HEK293 (cell line): ENCODE measurements at regions not wholly inside any gene's neighbourhood (a gene's known extent, or its start where the extent isn't known, plus 50 kb on each side); places are given as distances from the start of the nearest gene placed in this dataset.

Experiments used
- CTCF ChIA-PET: fragments of 350-600 bp; formaldehyde crosslinking; extraction: SDS; loops from one replicate; lab custom pipeline; 2021; ENCODE audit warnings: antibody characterized with exemption; lab: Yijun Ruan, JAX
- POLR2A ChIA-PET: fragments of 300-600 bp; formaldehyde crosslinking; extraction: SDS; loops from one replicate; lab custom pipeline; 2020; ENCODE audit warnings: antibody characterized with exemption, inconsistent platforms; lab: Yijun Ruan, JAX
- H3K27ac ChIP-seq: fragments of 200-500 bp; sonication (Bioruptor generic); 2 replicates; pipeline ENCODE4 v1.5.1; 2014; ENCODE audit warnings: low read depth, low read length, control low read depth, inconsistent platforms; ENCODE audit errors: extremely low read depth
- H3K36me3 ChIP-seq, 2 experiments: fragments of 200-500 bp in 1 of 2; sonication (Bioruptor generic) in 1 of 2; 1 replicate in 1 of 2; 2 replicates in 1 of 2; pipeline ENCODE4 v1.5.1; 2014 to 2017; ENCODE audit warnings: inconsistent platforms in 2 of 2, low read length in 2 of 2; ENCODE audit not compliant: control insufficient read depth in 2 of 2, insufficient read depth in 1 of 2
- H3K4me1 ChIP-seq: fragments of 200-500 bp; sonication (Bioruptor generic); 2 replicates; pipeline ENCODE4 v1.5.1; 2014; ENCODE audit warnings: mild to moderate bottlenecking, low read length, inconsistent platforms; ENCODE audit not compliant: control insufficient read depth, insufficient read depth
- H3K4me3 ChIP-seq: 2 replicates; pipeline ENCODE4 v1.5.1; 2011; ENCODE audit warnings: low read depth, mild to moderate bottlenecking, control low read depth, low read length, moderate library complexity
- H3K9me3 ChIP-seq: fragments of 200-500 bp; sonication (Bioruptor generic); 2 replicates; pipeline ENCODE4 v1.5.1; 2014; ENCODE audit warnings: low read depth, low read length, inconsistent platforms; ENCODE audit not compliant: control insufficient read depth, insufficient read depth
- ATF2 ChIP-seq: fragments of 450-650 bp; formaldehyde crosslinking; IDR thresholded peaks from 2 replicates; pipeline ENCODE4 v1.5.1; 2016; ENCODE audit warnings: missing biosample characterization, missing genetic modification characterization, low read depth
- INSM2 ChIP-seq: fragments of 450-650 bp; formaldehyde crosslinking; IDR thresholded peaks from 2 replicates; pipeline ENCODE4 v1.5.1; 2016; ENCODE audit warnings: missing biosample characterization, missing genetic modification characterization
- TSHZ1 ChIP-seq: fragments of 450-650 bp; formaldehyde crosslinking; IDR thresholded peaks from 2 replicates; pipeline ENCODE4 v1.5.1; 2016; ENCODE audit warnings: missing biosample characterization, missing genetic modification characterization, borderline replicate concordance
- ZBTB17 ChIP-seq: fragments of 450-650 bp; formaldehyde crosslinking; IDR thresholded peaks from 2 replicates; pipeline ENCODE4 v1.5.1; 2016; ENCODE audit warnings: missing biosample characterization, missing genetic modification characterization
- ZFP69B ChIP-seq: fragments of 450-650 bp; formaldehyde crosslinking; IDR thresholded peaks from 2 replicates; pipeline ENCODE4 v1.5.1; 2016; ENCODE audit warnings: missing biosample characterization, missing genetic modification characterization
- ZNF133 ChIP-seq: fragments of 450-650 bp; formaldehyde crosslinking; IDR thresholded peaks from 2 replicates; pipeline ENCODE4 v1.5.1; 2016; ENCODE audit warnings: missing biosample characterization, missing genetic modification characterization
- ZNF202 ChIP-seq: fragments of 450-650 bp; formaldehyde crosslinking; IDR thresholded peaks from 2 replicates; pipeline ENCODE4 v1.5.1; 2016; ENCODE audit warnings: missing biosample characterization, missing genetic modification characterization, borderline replicate concordance
- ZNF311 ChIP-seq: fragments of 450-650 bp; formaldehyde crosslinking; IDR thresholded peaks from 2 replicates; pipeline ENCODE4 v1.5.1; 2017; ENCODE audit warnings: missing biosample characterization, missing genetic modification characterization, borderline replicate concordance
- ZNF513 ChIP-seq: fragments of 450-650 bp; IDR thresholded peaks from 2 replicates; pipeline ENCODE4 v1.5.1; 2018; ENCODE audit warnings: missing biosample characterization, missing genetic modification characterization
- ZNF560 ChIP-seq: fragments of 450-650 bp; formaldehyde crosslinking; IDR thresholded peaks from 2 replicates; pipeline ENCODE4 v1.5.1; 2017; ENCODE audit warnings: missing biosample characterization, missing genetic modification characterization, borderline replicate concordance
- ZNF561 ChIP-seq: fragments of 450-650 bp; IDR thresholded peaks from 2 replicates; pipeline ENCODE4 v1.5.1; 2018; ENCODE audit warnings: missing biosample characterization, missing genetic modification characterization, borderline replicate concordance
- ZNF639 ChIP-seq: fragments of 450-650 bp; formaldehyde crosslinking; IDR thresholded peaks from 2 replicates; pipeline ENCODE4 v1.5.1; 2016; ENCODE audit warnings: missing biosample characterization, missing genetic modification characterization
- ZNF701 ChIP-seq: fragments of 450-650 bp; formaldehyde crosslinking; IDR thresholded peaks from 2 replicates; pipeline ENCODE4 v1.5.1; 2016; ENCODE audit warnings: missing biosample characterization, missing genetic modification characterization
- ZNF837 ChIP-seq: fragments of 450-650 bp; formaldehyde crosslinking; IDR thresholded peaks from 2 replicates; pipeline ENCODE4 v1.5.1; 2016; ENCODE audit warnings: missing biosample characterization, missing genetic modification characterization

- ChIA-PET CTCF (interaction anchor here (0.6 to 1.7 kb wide), 4 partner anchors 52 to 506 kb away, joined by 3 to 5 read pairs (median 3); no protein-coding TSS in a partner anchor), POLR2A (no interaction called here)
Observed at GRCh38 chr20:48291896-48292295, 506.6 kb upstream of the SULF2 start.

More at GRCh38 chr20:48291896-48292295, 506.6 kb upstream of the SULF2 start:
- no peaks in the 10 kb centered on the region for H3K36me3 ChIP-seq
- no peaks in the 10 kb centered on the region for H3K4me1 ChIP-seq
- H3K9me3 ChIP-seq, result no peaks in the 10 kb centered on the region
- no peak overlapping the region for H3K4me3 ChIP-seq
- TF ChIP-seq ZFP69B (tag by site-specific recombination) (no peak), ZNF701 (tag by site-specific recombination) (no peak), ZNF837 (tag by site-specific recombination) (no peak), ZNF311 (tag by site-specific recombination) (no peak), TSHZ1 (tag by site-specific recombination) (no peak), ZNF133 (tag by site-specific recombination) (no peak), ZNF513 (tag by site-specific recombination) (no peak), ZNF561 (tag by site-specific recombination) (no peak), INSM2 (tag by site-specific recombination) (no peak), ZBTB17 (tag by site-specific recombination) (no peak), ATF2 (tag by site-specific recombination) (no peak), ZNF202 (no peak), ZNF639 (tag by site-specific recombination) (no peak), ZNF560 (no peak)
- no peak overlapping the region for H3K27ac ChIP-seq
